ENCODE measurements at regions not wholly inside any gene's neighbourhood (a gene's known extent, or its start where the extent isn't known, plus 50 kb on each side); places are given as distances from the start of the nearest gene placed in this dataset.

- TF ChIP-seq, protein P1, sequence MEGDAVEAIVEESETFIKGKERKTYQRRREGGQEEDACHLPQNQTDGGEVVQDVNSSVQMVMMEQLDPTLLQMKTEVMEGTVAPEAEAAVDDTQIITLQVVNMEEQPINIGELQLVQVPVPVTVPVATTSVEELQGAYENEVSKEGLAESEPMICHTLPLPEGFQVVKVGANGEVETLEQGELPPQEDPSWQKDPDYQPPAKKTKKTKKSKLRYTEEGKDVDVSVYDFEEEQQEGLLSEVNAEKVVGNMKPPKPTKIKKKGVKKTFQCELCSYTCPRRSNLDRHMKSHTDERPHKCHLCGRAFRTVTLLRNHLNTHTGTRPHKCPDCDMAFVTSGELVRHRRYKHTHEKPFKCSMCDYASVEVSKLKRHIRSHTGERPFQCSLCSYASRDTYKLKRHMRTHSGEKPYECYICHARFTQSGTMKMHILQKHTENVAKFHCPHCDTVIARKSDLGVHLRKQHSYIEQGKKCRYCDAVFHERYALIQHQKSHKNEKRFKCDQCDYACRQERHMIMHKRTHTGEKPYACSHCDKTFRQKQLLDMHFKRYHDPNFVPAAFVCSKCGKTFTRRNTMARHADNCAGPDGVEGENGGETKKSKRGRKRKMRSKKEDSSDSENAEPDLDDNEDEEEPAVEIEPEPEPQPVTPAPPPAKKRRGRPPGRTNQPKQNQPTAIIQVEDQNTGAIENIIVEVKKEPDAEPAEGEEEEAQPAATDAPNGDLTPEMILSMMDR (IDR thresholded peaks at IDR 0.05) = no peak
- Histone ChIP-seq H3K36me3 (no peaks in the 10 kb centered on the region), H3K4me1 (ENCODE audit: control insufficient read depth in 1 of 2, low read depth in 2 of 2) (no peaks in the 10 kb centered on the region), H3K27me3 (replicated peaks; ENCODE audit: insufficient read depth) (no peaks in the 10 kb centered on the region), H3K27ac (no peak overlapping the region), H3K4me3 (no peak overlapping the region), H3K9me3 (no peaks in the 10 kb centered on the region)
- DNase-seq (ENCODE audit: low spot score) (no peak), ATAC-seq (ENCODE audit: insufficient number of reproducible peaks, low FRiP score, low read depth) (no peak)
Measured at GRCh38 chr18:6543330-6543908, 128.7 kb upstream of the L3MBTL4 start.

- no peaks in the 10 kb centered on the region for H3K27me3 ChIP-seq (replicated peaks; ENCODE audit: insufficient read depth)
- no peak overlapping the region for H3K27ac ChIP-seq
- ATAC-seq (ENCODE audit: insufficient number of reproducible peaks, low FRiP score, low read depth) (no peak), DNase-seq (ENCODE audit: low spot score) (no peak)
- no peaks in the 10 kb centered on the region for H3K36me3 ChIP-seq
- no peaks in the 10 kb centered on the region for H3K9me3 ChIP-seq
- H3K4me3 ChIP-seq = no peak overlapping the region
- no peaks in the 10 kb centered on the region for H3K4me1 ChIP-seq (ENCODE audit: control insufficient read depth in 1 of 2, low read depth in 2 of 2)
- TF ChIP-seq, protein P1 (IDR thresholded peaks at IDR 0.05) = no peak
Measured at GRCh38 chr18:6546229-6546628, 131.5 kb upstream of the L3MBTL4 start.

GRCh38 chr18:6547476-6547875, 132.8 kb upstream of the L3MBTL4 start:
- TF ChIP-seq, protein P1 (IDR thresholded peaks at IDR 0.05) = no peak
- no peaks in the 10 kb centered on the region for H3K9me3 ChIP-seq
- no peak overlapping the region for H3K27ac ChIP-seq
- no peaks in the 10 kb centered on the region for H3K36me3 ChIP-seq
- DNase-seq (ENCODE audit: low spot score) (no peak), ATAC-seq (ENCODE audit: insufficient number of reproducible peaks, low FRiP score, low read depth) (no peak)
- H3K4me1 ChIP-seq (ENCODE audit: control insufficient read depth in 1 of 2, low read depth in 2 of 2) = no peaks in the 10 kb centered on the region
- no peak overlapping the region for H3K4me3 ChIP-seq
- H3K27me3 ChIP-seq (replicated peaks; ENCODE audit: insufficient read depth) = no peaks in the 10 kb centered on the region

- Histone ChIP-seq H3K4me1 (ENCODE audit: control insufficient read depth in 1 of 2, low read depth in 2 of 2) (no peaks in the 10 kb centered on the region), H3K9me3 (no peaks in the 10 kb centered on the region), H3K27me3 (replicated peaks; ENCODE audit: insufficient read depth) (no peaks in the 10 kb centered on the region), H3K36me3 (no peaks in the 10 kb centered on the region), H3K4me3 (no peak overlapping the region), H3K27ac (no peak overlapping the region)
- no peak for ATAC-seq (ENCODE audit: insufficient number of reproducible peaks, low FRiP score, low read depth)
- TF ChIP-seq, protein P1 (IDR thresholded peaks at IDR 0.05) = no peak
- no peak for DNase-seq (ENCODE audit: low spot score)
Measured at GRCh38 chr18:6553234-6553900, 138.7 kb upstream of the L3MBTL4 start.

DNA sequence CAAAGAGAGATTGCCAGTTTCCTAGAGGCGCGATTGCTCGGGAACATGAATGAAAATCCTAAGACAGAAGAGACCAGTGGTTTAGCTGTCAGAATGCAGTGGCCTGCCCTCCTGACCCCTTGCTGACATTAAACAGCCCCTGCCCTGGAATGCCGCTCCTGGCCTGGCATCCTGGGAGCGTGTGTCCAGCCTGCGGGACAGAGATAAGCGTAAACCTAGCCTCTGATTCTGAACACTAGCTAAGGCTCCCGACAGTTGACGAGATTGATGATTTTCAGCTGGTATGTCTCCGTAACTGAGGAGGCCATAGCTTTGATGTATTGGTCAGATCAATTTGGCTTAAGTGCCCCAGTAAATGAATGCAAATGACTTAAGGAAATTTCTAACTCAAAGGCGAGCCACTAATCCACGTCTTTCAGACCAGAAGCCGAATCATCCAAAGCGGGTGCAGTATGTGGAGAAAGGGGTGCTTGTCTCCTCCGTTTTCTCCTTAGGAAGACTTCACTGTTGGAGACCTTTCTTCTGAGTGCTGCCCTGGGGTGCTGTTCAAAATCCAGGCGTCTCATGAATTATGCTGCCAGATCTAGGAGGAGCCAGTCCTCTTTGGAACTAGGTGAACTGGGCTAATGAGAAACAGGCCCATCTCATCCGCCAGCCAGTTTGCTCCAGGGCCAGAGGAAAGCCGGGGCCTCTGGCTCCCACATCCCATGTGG, 142.5 kb upstream of the L3MBTL4 start:
- DNase-seq (ENCODE audit: low spot score) = no peak
- H3K36me3 ChIP-seq = no peaks in the 10 kb centered on the region
- no peak overlapping the region for H3K27ac ChIP-seq
- H3K4me1 ChIP-seq (ENCODE audit: control insufficient read depth in 1 of 2, low read depth in 2 of 2) = no peaks in the 10 kb centered on the region
- H3K9me3 ChIP-seq = no peaks in the 10 kb centered on the region
- no peaks in the 10 kb centered on the region for H3K27me3 ChIP-seq (replicated peaks; ENCODE audit: insufficient read depth)
- no peak overlapping the region for H3K4me3 ChIP-seq
- no peak for ATAC-seq (ENCODE audit: insufficient number of reproducible peaks, low FRiP score, low read depth)
- TF ChIP-seq, protein P1 (IDR thresholded peaks at IDR 0.05) = no peak
